Germinal center (tissue), 1 donor: ENCODE measurements at regions not wholly inside any gene's neighbourhood (a gene's known extent, or its start where the extent isn't known, plus 50 kb on each side); places are given as distances from the start of the nearest gene placed in this dataset.

ENCODE experiments used
- DNase-seq: peaks from one replicate; pipeline ENCODE4 v3.0.0; 2012; ENCODE audit warnings: mixed read lengths, low spot score

DNA sequence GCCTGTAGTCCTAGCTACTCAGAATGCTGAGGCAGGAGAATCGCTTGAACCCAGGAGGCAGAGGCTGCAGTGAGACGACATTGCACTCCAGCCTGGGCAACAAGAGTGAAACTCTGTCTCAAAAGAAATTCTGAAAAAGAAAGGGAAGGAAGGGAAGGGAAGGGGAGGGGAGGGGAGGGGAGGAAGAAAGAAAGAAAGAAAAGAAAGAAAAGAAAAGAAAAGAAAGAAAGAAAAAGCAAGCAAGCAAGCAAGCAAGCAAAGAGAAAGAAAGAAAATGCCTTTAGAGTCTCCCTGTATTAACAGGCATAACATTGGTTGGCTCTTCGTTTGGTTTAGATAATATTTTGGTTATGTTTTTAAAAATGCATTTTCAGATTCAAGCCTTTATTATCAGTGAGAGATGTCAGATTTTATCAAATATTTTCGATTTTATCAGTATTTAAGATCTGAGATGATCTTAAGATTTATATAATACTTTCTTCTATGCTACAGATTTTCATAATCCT is 281.1 kb downstream of the NPIPA8 start:
- DNase-seq, result no peak

DNA sequence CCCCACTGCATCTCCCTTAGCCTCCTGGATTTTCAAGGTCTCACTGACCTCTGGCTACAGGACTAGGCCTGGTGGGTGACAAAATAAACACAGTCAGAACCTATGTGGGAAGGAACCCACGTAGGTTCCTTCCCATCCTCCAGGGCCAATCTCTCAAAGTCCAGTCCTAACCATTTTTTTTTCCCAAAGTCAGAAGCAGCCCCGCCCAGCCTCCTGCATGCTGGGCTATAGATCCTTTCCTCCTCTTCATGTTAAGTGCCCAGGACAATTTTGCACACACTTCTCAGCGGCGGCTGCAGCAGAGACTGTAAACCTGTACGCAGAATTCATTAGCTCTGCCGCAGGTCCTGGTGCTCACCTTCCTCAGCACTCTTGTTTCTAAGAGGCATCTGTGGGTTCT is 285.8 kb downstream of the NPIPA8 start:
- no peak for DNase-seq

DNA sequence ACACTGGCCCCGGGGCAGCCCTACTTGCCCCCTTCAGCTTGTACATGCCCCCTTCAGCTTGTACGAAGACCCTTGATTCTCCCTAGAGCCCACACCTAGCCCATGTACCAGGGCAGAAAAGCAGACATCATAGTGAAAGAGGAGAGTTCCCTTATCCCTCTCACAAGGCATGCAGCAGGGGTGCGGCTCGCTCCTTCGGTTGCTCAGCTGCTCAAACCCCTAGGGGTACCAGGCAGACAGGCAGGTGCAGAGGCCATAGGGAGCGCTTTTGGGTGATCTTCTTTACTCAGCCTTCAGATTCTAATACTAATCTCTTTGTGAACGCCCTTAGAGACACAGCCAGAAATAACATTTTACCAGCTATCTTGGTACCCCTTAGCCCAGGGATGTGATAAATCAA is 286.3 kb downstream of the NPIPA8 start:
- DNase-seq, result no peak

DNA sequence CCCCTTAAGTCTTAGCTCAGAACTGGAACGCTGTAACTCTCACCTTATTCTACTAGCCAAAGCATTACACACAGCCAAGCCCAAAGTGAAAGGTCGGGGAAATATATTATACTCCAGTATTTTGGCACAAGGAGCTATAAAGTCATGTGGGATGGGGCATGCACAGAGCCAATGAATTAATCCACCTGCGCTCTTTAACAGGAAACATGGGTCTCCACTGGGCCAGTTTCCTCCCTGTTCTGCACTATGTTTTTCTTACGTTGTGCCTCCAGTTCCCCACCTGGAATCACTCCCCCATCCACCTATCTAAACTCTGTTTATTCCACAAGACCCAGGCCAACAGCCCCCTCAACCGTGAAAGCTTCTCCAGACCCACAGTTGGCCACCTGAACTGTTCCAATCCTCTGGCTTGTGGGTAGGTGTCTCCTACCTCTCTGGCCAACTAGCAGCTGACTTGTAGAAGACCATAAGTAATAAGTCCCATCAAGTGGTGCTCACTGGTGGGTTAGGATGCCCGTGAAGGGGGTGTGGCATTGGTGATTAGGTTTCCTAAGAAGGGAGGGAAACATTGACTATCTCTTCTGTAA is 286.9 kb downstream of the NPIPA8 start:
- DNase-seq, result no peak

DNA sequence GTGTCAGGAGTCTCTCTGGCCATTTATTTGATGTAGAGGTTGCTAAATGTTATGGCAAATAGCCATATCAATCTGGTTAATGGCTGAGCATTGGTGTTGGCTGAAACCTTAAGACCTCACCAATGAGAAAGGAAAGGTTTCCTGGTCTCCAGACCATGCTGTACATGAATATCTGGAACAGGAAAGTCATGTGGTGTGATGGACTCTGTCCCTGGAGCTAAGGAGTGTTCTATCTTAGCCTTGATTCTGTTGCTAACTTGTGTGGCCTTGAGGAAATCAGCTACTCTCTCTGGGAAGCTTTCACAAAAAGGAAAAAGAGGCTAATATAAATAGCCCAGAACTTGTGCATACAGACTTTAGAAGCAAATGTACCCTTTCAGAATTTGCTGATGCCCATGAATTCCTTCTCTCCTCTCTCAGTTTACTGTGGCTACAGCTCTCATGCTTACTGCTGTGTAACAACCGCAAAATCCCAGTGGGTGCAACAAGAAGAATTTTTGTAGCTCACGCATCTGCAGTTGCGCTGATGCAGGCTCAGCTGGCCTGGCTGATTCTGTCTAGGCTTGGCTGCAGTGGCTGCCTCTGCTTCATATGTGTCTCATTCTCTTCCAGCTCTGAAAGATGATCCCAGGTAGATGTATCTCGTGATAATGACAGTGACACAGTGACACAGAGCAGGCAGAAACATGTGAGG is 287.5 kb downstream of the NPIPA8 start:
- DNase-seq, result no peak

DNA sequence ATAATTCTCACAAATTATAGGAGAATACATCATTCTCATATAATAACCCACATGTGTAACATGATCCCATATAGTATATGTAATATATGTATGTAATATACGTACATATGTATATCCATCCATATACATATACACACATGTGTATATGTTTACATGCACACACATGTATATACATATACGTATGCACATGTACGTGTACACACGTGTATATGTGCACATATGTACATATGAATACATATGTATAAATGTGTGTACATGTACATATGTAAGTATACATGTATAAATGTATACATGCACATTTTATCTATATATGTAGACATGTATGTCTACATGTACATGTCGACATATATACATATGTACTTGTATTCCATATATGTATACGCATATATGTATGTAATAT is 288.8 kb downstream of the NPIPA8 start:
- DNase-seq, result no peak

DNA sequence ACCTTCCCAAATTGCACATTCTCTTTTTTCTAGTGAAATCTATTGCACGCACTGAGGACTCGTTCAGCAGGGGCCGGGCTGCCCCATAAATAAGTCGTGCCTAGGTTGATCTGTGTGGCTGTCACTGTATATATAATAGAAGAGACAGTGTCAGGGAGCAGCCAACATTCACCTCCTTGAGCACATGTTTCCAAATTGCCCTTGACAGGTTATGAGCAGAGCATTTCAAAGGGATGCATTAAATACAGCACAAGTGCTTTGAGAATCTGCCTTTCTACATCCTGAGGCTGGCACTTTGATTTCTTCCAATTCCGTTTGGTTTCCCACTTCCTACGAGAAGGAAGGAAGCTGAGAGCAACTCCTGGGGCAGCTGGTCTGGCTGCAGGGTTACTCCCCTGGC is 291.2 kb downstream of the NPIPA8 start:
- no peak for DNase-seq

DNA sequence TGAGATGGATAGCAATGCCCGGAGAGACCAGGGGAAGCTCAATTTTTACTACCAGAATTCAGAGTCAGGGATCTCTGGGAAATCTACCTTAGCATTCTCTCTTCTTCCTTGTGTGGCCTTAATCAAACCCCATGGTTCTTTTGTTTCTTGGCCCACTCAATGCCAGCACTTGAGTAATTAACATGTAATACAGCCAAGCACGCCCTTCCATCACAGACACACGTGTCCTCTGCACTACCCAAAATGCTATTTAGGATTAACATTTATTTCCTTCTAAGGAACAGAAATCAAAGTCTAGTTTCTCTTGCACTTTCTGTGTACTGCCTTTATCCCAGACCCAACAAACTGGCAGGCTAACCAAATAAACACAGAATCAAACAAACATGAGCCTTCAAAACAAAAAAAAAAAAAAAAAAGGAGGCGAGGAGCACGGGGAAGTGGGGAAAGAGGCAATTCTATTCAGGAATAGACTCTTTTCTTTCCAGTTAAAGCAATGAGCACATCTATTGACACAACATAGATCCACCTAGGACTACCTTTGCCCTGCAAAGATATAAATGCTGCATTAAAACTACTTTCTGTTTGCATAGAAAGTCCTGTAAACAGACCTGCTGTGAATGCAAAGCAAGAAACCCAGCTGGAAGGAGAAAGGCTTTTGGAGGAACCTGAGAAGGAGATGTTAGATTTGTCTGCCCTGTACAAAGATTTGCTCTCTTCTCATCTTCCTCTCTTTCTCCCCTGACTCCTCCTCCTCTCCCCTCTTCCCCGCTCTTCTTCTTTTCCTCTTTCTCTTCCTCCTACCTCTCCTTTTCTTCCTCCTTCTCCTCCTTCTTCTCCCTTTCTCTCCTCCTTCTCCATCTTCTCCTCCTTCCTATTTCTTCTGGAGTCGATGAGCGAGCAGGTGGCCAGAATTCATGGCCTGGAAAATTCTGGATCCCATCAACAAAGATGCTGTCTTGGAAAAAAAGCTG is 294.4 kb downstream of the NPIPA8 start:
- DNase-seq, result no peak

DNA sequence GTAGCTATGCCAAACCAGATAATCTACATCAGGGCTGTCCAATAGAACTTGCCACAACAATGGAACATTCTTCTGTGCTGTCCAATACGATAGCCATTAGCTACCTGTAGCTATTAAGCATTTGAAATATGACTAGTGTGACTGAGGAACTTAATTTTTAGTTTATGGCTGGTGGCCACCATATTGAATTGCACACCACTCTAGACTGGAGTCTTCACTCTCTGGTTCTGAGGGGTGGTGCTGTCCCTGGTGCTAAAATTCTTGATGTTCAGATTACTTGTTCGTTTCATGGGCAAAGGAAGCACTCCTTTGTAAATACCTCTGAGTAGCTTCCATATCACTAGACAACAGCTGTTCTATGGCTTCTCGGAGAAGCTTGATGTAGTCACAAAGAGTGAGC is 296.6 kb downstream of the NPIPA8 start:
- DNase-seq, result no peak

DNA sequence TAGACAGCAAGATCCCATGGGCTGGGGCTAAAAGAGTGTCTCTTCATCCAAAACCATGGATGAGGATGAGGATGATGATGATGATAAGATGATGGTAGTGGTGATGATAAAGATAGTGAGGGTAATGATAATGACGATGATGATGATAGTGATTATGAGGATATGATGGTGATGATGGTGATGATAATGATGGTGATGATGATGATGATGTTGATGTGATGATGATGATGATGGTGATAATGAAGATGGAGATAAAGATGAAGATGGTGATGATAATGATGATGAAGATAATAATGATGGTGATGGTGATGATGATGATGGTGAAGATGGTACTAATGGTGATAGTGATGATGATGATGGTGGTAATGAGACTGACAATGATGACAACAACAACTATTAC is 299.5 kb downstream of the NPIPA8 start:
- DNase-seq, result no peak

DNA sequence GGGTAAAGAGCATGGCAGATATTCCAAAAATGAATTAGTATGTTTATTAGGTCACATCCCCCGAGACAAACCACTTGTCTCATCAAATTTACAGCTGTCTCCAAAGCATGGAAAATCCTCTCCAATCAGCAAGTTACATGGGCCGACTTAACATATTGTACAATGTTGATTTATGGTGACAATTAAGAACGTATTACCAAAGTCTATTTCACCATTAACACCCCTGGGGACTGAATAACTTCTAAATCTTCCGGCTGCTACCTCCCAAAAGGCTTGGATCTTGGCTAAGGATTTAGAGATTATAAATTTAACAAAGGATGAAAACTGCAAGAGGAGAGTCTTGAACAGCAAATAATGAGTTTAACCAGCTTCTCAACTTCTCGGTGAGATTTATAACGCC is 311.9 kb downstream of the NPIPA8 start:
- DNase-seq, result no peak

DNA sequence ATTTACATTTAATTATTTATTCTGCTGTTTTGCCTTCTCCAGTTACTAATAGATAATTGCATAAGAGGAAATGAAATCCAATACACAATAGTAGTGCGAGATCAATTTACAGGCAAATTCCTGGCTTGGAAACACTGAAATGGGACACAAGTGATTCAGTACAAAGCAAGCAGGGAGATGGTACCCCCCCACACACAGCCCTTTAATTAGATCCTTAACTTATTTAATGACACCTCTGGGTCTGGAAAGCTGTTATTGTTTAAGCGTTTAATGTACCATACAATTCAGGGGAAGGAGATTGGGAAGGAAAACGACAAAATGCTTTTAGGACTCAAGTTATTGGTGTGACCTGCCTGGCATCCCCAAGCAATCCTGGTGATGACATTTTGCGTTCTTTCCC is 318.2 kb downstream of the NPIPA8 start:
- DNase-seq, result no peak

DNA sequence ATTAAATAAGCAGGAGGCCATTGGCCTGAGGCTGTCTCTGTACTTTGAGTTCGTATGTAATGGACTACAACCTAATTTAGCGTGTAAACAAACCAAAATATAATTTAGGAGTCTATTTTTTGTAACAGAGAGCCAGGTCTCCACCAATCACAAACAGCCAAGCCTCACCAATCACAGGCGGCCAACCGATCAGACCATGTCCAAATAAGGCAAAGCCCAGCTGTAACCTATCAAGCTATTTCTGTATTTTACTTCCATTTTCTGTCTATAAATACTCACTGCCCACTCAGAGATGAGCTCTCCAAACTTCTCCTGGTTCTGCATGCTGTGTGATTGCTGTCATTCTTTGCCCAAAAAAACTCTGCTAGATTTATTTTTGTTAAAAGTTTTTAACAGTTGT is 322.7 kb downstream of the NPIPA8 start:
- no peak for DNase-seq

DNA sequence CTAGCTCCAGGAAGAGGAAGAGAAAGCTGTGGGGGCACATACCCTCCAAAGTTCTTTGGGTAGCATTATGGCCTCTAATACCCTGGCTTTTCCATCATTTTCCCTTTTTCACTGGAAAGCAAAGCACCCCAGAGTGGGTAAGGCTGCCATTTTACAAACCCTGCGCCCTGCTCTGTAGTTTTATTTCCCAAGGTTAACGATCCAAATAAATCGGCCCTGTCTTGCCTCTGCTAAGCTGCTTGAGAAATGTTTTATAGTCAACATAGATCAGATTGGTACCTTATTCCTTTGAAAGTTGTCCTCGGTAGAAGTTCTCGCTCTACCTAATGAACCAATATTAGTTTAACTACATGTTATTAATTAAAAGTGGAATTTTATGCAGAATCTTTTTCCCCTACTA is 328.2 kb downstream of the NPIPA8 start:
- no peak for DNase-seq

DNA sequence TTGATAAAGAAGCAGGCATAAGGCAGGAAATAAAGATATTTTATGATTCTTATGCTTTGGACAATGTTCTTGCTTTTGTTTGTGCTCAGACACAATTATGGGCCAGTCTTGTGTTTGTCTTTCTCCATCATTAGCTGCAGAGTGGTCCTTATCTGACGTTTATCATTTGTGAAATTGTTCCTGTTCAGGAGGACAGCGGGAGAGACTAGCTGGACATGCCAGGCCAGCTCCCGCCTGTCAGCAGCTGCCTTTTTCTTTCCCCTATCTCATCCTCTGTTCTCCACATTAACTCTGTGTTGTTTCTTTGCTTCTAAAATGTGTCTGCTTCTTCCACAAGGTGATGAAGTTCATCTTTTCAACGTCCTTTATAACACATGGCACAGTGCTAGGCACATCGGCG is 333.5 kb downstream of the NPIPA8 start:
- no peak for DNase-seq

DNA sequence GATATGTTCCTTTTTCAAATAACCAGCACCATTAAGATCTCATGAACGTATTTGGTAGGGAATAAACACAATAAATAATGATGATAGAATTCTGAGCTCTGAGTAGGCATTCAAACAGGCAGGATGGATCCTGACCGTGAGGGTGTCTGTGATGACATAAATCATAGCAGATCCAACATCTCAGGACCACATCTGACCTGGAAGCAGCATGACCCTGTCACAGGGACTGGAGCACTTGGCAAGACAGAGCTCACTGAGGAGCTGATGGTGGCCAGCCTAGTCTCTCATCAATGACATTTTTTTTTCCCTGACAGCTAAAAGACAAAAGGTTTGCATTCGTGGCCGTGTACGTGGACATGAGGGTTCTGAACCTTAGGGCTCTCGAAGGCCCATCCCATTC is 337.5 kb downstream of the NPIPA8 start:
- DNase-seq, result no peak

DNA sequence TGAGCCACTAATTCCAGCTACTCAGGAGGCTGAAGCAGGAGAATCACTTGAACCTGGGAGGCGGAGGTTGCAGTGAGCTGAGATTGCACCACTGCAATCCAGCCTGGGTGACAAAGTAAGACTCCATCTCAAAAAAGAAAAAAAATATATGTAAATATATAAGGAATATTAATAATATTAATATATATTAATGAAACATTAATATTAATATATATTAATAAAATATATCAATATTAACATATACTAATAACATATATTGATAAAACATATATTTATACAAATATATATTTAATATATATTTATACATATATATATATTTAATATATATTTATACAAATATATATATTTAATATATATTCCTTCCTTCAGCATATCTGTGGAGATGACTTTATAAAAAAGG is 338.0 kb downstream of the NPIPA8 start:
- no peak for DNase-seq

DNA sequence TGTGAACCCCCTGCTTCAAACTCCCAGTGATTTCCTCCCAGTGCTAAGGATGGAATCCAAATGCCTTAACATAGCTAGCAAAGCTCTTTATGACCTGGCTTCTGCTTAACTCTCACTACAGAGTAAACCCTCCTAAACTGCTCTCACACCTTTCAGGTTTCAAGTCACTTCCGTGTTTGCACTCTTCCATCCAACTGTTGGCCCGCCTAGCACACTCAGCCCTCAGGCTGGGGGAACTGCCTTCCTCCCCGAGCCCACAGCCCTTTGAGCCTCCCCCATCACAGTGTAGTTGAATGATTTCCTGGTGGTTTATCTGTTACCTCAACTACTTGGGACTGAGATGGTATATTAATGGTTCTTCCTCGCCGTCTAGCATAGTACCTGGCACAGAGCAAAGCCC is 342.5 kb downstream of the NPIPA8 start:
- DNase-seq, result no peak

DNA sequence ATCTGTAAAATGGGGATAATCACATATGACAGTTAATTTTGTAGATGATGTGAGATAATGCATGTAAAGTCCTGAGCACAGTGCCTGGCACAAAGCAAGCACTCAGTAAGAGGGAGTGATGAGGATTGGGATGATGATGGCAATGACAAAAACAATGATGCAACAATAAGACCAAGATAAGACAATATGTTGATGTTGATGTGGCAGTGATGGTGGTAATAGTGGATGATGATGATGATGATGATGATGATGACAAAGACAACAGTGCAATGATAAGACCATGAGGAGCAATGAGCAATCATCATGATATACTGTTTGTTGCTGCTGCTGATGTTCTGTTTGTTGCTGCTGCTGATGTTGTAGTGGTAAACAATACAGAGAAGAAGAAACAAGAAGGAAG is 344.1 kb downstream of the NPIPA8 start:
- no peak for DNase-seq

DNA sequence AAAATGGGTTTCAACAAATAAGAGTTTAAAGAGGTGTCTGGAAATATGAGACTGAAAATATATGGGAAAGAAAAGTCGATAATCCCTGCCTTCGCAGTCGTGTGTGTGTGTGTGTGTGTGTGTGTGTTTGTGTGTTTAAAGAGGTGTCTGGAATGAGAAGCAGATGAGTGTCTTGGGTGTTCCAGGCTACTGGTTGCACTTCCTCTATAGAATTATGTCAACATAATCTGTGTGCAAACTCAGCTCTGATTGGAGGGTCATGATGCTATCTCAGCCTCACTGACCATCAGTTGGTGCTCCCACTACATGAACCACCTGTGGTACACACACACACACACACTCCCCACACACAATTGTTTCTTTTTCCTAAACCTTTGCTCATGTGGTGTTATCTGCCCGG is 347.3 kb downstream of the NPIPA8 start:
- DNase-seq, result no peak

DNA sequence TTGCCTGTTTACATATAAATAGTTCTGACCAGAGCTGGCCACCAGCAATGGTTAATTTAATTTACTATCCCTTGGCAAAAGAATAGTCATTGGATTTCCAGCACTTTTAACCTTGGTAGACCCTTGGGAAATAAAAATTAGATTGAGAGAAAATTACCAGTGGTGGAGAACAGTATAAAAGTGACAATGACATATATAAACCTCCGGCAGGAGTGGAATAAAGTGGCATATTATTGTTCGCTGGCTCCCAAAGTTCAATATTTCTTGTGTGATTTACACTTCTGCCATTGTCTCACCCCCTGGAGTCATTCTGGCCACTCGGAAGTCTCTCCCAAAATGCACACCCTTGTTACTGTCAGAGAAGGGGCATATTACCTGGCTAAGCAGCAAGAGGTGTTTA is 347.7 kb downstream of the NPIPA8 start:
- DNase-seq, result no peak

DNA sequence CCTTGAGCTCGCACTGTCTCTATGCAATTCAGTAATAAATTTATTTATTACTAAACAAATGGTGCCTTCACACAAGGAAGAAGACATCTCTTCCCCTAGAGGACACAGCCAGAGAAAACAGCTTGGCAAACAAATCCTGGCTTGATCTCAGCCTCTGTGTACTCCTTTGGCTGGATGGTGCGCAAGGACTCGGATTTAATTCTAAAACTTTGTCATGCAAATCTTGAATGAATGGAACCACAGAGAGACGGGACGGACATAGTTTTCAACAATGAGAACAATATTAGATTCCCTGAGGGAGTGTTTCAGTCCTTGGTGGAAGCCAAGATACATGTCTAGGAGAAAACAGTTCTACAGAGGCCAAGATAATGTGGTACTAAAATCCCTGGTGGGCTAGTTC is 349.5 kb downstream of the NPIPA8 start:
- DNase-seq, result no peak

DNA sequence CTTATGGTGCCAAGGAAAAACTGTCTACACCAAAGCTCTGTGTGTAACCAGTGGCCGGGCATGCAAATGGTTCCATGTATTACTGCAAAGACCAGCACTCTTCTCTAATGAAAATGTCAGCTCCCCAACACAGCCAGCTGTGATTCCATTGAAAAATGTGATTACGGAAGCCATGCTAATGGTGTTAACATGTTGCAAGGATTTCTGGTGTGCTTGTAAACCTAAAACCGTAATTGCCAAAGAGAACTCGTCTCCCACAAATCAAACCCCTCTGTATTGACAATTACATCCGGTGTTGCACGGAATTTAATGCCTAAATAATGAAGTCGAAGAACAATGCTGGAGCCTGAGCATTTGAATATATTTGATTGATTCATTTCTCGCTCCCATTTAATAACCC is 351.7 kb downstream of the NPIPA8 start:
- no peak for DNase-seq
